Muscle of back (tissue), 3 donors: ENCODE measurements at regions not wholly inside any gene's neighbourhood (a gene's known extent, or its start where the extent isn't known, plus 50 kb on each side); places are given as distances from the start of the nearest gene placed in this dataset.

Experiments
- DNase-seq, 3 donors: peaks; one replicate each; pipeline versions ENCODE4 v3.0.0 to v3.0.0-alpha.2; 2013

- DNase-seq = no peak
Observed at GRCh38 chr13:30845297-30846214, 60.5 kb upstream of the MEDAG start.

- no peak for DNase-seq
Observed at GRCh38 chr13:30846311-30846710, 59.8 kb upstream of the MEDAG start.

GRCh38 chr13:30846866-30847265 is 59.2 kb upstream of the MEDAG start:
- DNase-seq = no peak

- DNase-seq = peak in 1 of 3 donors; percentile 98
Observed at GRCh38 chr13:30847650-30848307, 58.3 kb upstream of the MEDAG start.

- no peak for DNase-seq
Observed at GRCh38 chr13:30848332-30849027, 57.6 kb upstream of the MEDAG start.

GRCh38 chr13:30849611-30850010 is 56.5 kb upstream of the MEDAG start:
- DNase-seq = no peak

GRCh38 chr13:30850204-30850866 is 55.7 kb upstream of the MEDAG start:
- no peak for DNase-seq

GRCh38 chr13:30850867-30851211 is 55.2 kb upstream of the MEDAG start:
- no peak for DNase-seq

GRCh38 chr13:30851697-30852096 is 54.4 kb upstream of the MEDAG start:
- no peak for DNase-seq

- no peak for DNase-seq
Observed at GRCh38 chr13:30855569-30855968, 50.5 kb upstream of the MEDAG start.

- DNase-seq = no peak
Observed at GRCh38 chr13:30856005-30856790, 49.9 kb upstream of the MEDAG start.
